GM12878 (cell line): ENCODE measurements at regions not wholly inside any gene's neighbourhood (a gene's known extent, or its start where the extent isn't known, plus 50 kb on each side); places are given as distances from the start of the nearest gene placed in this dataset.

Experiments used
- ATAC-seq: fragments of 200-7000 bp; cut with Tn5 transposase; 3 replicates; pipeline ENCODE4 v1.9.1; 2020; ENCODE audit warnings: mild to moderate bottlenecking, moderate library complexity
- BruUV-seq: library from RNA; stranded (reverse); fragments of 400-500 nt; replicated peaks from 2 replicates; lab custom pipeline; 2021; lab: Mats Ljungman, UMichigan
- CTCF ChIA-PET: fragments of 300-600 bp; sonication (Branson Sonifier 250); formaldehyde crosslinking; extraction: SDS; loops from one replicate; lab custom pipeline; 2021; ENCODE audit warnings: inconsistent platforms; lab: Yijun Ruan, JAX
- POLR2A ChIA-PET: fragments of 350-600 bp; formaldehyde crosslinking; extraction: SDS; loops from one replicate; lab custom pipeline; 2021; ENCODE audit warnings: inconsistent platforms; lab: Charles Lee
- RAD21 ChIA-PET: fragments of 300-600 bp; sonication (Branson Sonifier 250); formaldehyde crosslinking; loops from one replicate; lab custom pipeline; 2023; ENCODE audit warnings: antibody characterized with exemption; ENCODE audit not compliant: unreplicated experiment; lab: Charles Lee
- SMC1A ChIA-PET: fragments of 300-600 bp; sonication (Branson Sonifier 250); formaldehyde crosslinking; loops from one replicate; lab custom pipeline; 2023; ENCODE audit not compliant: unreplicated experiment, uncharacterized antibody; lab: Charles Lee
- DNase-seq: peaks from one replicate; pipeline ENCODE4 v3.0.0-alpha.2; 2011; ENCODE audit warnings: low read depth, low spot score
- FAIRE-seq: peaks from 3 replicates; lab custom pipeline; 2011; peaks lifted over from hg19 to GRCh38; lab: Jason Lieb, UNC
- H2AFZ ChIP-seq: 2 replicates; pipeline ENCODE4 v1.6.0; 2011; ENCODE audit warnings: low read depth, low read length, control low read depth; ENCODE audit not compliant: control insufficient read depth
- H3K27ac ChIP-seq: 2 replicates; pipeline ENCODE4 v1.5.1; 2011; ENCODE audit warnings: control low read depth; ENCODE audit not compliant: control insufficient read depth, insufficient read depth
- H3K27me3 ChIP-seq, 2 experiments: replicated peaks in 1 of 2; 2 replicates each; pipeline versions ENCODE4 v1.6.0 to v1.6.1; 2011; ENCODE audit warnings: low read length in 1 of 2; ENCODE audit not compliant: control insufficient read depth in 2 of 2, insufficient read depth in 2 of 2
- H3K36me3 ChIP-seq, 2 experiments: 2 replicates each; pipeline ENCODE4 v1.5.1; 2011; ENCODE audit warnings: low read length in 1 of 2; ENCODE audit not compliant: control insufficient read depth in 2 of 2, insufficient read depth in 2 of 2
- H3K4me1 ChIP-seq: 2 replicates; pipeline ENCODE4 v1.6.1; 2011; ENCODE audit warnings: mild to moderate bottlenecking, low read length, moderate library complexity, mixed read lengths; ENCODE audit not compliant: control insufficient read depth, insufficient read depth
- H3K4me2 ChIP-seq: 2 replicates; pipeline ENCODE4 v1.6.0; 2011; ENCODE audit warnings: control low read depth; ENCODE audit not compliant: control insufficient read depth, insufficient read depth
- H3K4me3 ChIP-seq: fragments of 200-600 bp; sonication (generic); 2 replicates; pipeline ENCODE4 v1.5.1; 2016
- H3K79me2 ChIP-seq: 2 replicates; pipeline ENCODE4 v1.6.0; 2011; ENCODE audit warnings: low read length; ENCODE audit not compliant: control insufficient read depth, insufficient read depth
- H3K9ac ChIP-seq: 2 replicates; pipeline ENCODE4 v1.8.0; 2011; ENCODE audit warnings: low read length, control low read depth, mixed read lengths; ENCODE audit not compliant: control insufficient read depth, insufficient read depth
- H3K9me3 ChIP-seq: replicated peaks from 3 replicates; pipeline ENCODE4 v1.5.1; 2011; ENCODE audit warnings: mild to moderate bottlenecking, low read length; ENCODE audit not compliant: control insufficient read depth, insufficient read depth
- H4K20me1 ChIP-seq: 2 replicates; pipeline ENCODE4 v1.6.0; 2011; ENCODE audit not compliant: control insufficient read depth, insufficient read depth
- CREB1 ChIP-seq: IDR thresholded peaks from 2 replicates; pipeline ENCODE4 v1.6.1; 2012; ENCODE audit warnings: low read depth, mild to moderate bottlenecking, inconsistent platforms
- HCFC1 ChIP-seq: fragments of 150-350 bp; IDR thresholded peaks from 2 replicates; pipeline ENCODE4 v1.6.1; 2014; ENCODE audit warnings: low read length
- HDAC2 ChIP-seq: fragments of 200-600 bp; sonication (generic); IDR thresholded peaks from 2 replicates; pipeline ENCODE4 v1.6.1; 2017
- IKZF2 ChIP-seq, 2 experiments: fragments of 450-650 bp; IDR thresholded peaks; 2 replicates each; pipeline ENCODE4 v1.6.1; 2017; ENCODE audit warnings: mild to moderate bottlenecking in 2 of 2, moderate library complexity in 2 of 2
- NRF1 ChIP-seq: conservative IDR thresholded peaks from 2 replicates; pipeline ENCODE4 v1.6.1; 2011; ENCODE audit warnings: mild to moderate bottlenecking, low read depth, low read length, improper control_type of control experiment
- PAX5 ChIP-seq: IDR thresholded peaks from 2 replicates; pipeline ENCODE4 v1.6.1; 2011; ENCODE audit warnings: low read depth, low read length, borderline replicate concordance
- POLR2A ChIP-seq: IDR thresholded peaks from 2 replicates; pipeline ENCODE4 v1.6.1; 2011; ENCODE audit warnings: low read depth, mild to moderate bottlenecking, low read length
- SREBF2 ChIP-seq: IDR thresholded peaks from 2 replicates; pipeline ENCODE4 v1.6.1; 2012; ENCODE audit warnings: mild to moderate bottlenecking, low read length
- STAT3 ChIP-seq: IDR thresholded peaks from 2 replicates; pipeline ENCODE4 v1.6.1; 2011; ENCODE audit warnings: low read depth, low read length, improper control_type of control experiment
- TCF3 ChIP-seq: IDR thresholded peaks from 2 replicates; pipeline ENCODE4 v1.6.1; 2012; ENCODE audit warnings: low read depth, mild to moderate bottlenecking, low read length, borderline replicate concordance; ENCODE audit not compliant: insufficient read depth
- YBX1 ChIP-seq: fragments of 450-650 bp; IDR thresholded peaks from 2 replicates; pipeline ENCODE4 v1.6.1; 2016; ENCODE audit warnings: antibody characterized with exemption
- ZBTB40 ChIP-seq: fragments of 450-650 bp; IDR thresholded peaks from 2 replicates; pipeline ENCODE4 v1.6.1; 2016; ENCODE audit warnings: mild to moderate bottlenecking, moderate library complexity, borderline replicate concordance
- ZNF274 ChIP-seq: IDR thresholded peaks from one replicate; pipeline ENCODE4 v1.8.0; 2011; ENCODE audit not compliant: insufficient read length, insufficient read depth
- WGBS: methylation state at CpG from one replicate; pipeline ENCODE4 v1.1.6; 2016; ENCODE audit warnings: low lambda C conversion rate; ENCODE audit not compliant: insufficient replicate concordance, insufficient coverage; ENCODE audit errors: missing lambda C conversion rate; 5-methylcytosine and 5-hydroxymethylcytosine counted together
- in situ Hi-C: fragments of 300-500 bp; cut with MboI; formaldehyde crosslinking; loops from 9 replicates; pipeline ENCODE4 v1.14.3; 2018; ENCODE audit warnings: mixed read lengths
- intact Hi-C: fragments of 100-400 bp; cut with micrococcal nuclease; formaldehyde crosslinking; loops from one replicate; pipeline ENCODE4 v1.14.2; 2022; ENCODE audit not compliant: unreplicated experiment
- TF ChIP-seq, protein P1 (sequence below): IDR thresholded peaks from 2 replicates; pipeline ENCODE4 v1.6.1; 2011; ENCODE audit warnings: borderline replicate concordance, low read depth, mild to moderate bottlenecking, moderate library complexity, low read length; ENCODE audit not compliant: insufficient read depth, poor library complexity, severe bottlenecking
- TF ChIP-seq, protein P2 (sequence below): IDR thresholded peaks from 2 replicates; pipeline ENCODE4 v1.6.1; 2011; ENCODE audit warnings: low read depth, low read length, improper control_type of control experiment, borderline replicate concordance

GRCh38 chr11:70578371-70578770 lies 180.0 kb downstream of the CTTN start:
- no peak overlapping the region for H3K4me2 ChIP-seq
- H3K36me3 ChIP-seq = no peaks in the 10 kb centered on the region
- no peaks in the 10 kb centered on the region for H3K79me2 ChIP-seq
- POLR2A ChIA-PET = no interaction called here
- TF ChIP-seq, protein P1, sequence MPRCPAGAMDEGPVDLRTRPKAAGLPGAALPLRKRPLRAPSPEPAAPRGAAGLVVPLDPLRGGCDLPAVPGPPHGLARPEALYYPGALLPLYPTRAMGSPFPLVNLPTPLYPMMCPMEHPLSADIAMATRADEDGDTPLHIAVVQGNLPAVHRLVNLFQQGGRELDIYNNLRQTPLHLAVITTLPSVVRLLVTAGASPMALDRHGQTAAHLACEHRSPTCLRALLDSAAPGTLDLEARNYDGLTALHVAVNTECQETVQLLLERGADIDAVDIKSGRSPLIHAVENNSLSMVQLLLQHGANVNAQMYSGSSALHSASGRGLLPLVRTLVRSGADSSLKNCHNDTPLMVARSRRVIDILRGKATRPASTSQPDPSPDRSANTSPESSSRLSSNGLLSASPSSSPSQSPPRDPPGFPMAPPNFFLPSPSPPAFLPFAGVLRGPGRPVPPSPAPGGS = no peak
- no peak for TF ChIP-seq SREBF2
- TF ChIP-seq, protein P2, sequence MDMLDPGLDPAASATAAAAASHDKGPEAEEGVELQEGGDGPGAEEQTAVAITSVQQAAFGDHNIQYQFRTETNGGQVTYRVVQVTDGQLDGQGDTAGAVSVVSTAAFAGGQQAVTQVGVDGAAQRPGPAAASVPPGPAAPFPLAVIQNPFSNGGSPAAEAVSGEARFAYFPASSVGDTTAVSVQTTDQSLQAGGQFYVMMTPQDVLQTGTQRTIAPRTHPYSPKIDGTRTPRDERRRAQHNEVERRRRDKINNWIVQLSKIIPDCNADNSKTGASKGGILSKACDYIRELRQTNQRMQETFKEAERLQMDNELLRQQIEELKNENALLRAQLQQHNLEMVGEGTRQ = no peak
- TF ChIP-seq TCF3 = no peak
- no peak for TF ChIP-seq HCFC1
- TF ChIP-seq POLR2A = no peak
- TF ChIP-seq, all 136 proteins: peak for 0
- Histone ChIP-seq H3K9ac (no peak overlapping the region), H3K9me3 (no peaks in the 10 kb centered on the region), H3K4me1 (no peaks in the 10 kb centered on the region), H3K27ac (no peak overlapping the region), H2AFZ (no peak overlapping the region), H3K27me3 (no peaks in the 10 kb centered on the region), H3K4me3 (no peak overlapping the region), H4K20me1 (no peaks in the 10 kb centered on the region)
- ATAC-seq (no peak), FAIRE-seq (no peak), DNase-seq (no peak)
- ChIA-PET CTCF (no interaction called here), RAD21 (no interaction called here), SMC1A (no interaction called here)
- WGBS = 14% methylated on average over 14 of the region's 14 CpGs
- intact Hi-C loops = no loop called here
- in situ Hi-C loops = no loop called here
- no TSS peak for BruUV-seq

DNA sequence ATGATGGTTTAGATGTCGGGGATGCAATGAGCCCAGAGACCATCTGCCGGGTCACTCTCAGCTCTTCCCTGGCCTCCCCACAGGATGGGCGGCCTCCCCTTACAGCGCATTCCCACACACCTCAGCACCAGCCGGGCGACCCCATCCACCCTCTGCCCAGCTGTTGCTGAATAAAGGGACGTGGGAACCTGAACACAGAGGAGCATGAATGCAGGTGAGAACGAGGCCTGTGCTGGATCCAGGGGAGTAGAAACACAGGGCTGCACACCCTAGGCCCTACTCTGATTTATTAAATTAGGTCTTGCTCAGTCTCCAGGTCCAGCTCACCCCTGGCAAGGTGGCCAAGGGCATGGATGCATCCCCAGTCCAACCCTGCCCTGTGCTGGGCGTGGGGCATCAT lies 180.5 kb downstream of the CTTN start:
- POLR2A ChIA-PET = no interaction called here
- no peaks in the 10 kb centered on the region for H3K36me3 ChIP-seq
- no peak overlapping the region for H3K27ac ChIP-seq
- no peak overlapping the region for H3K4me2 ChIP-seq
- no peaks in the 10 kb centered on the region for H3K4me1 ChIP-seq
- RAD21 ChIA-PET = no interaction called here
- no peaks in the 10 kb centered on the region for H3K9me3 ChIP-seq
- SMC1A ChIA-PET = no interaction called here
- CTCF ChIA-PET = no interaction called here
- FAIRE-seq (no peak), DNase-seq (no peak), ATAC-seq (no peak)
- H2AFZ ChIP-seq = no peak overlapping the region
- intact Hi-C loops (no loop called here), in situ Hi-C loops (no loop called here)
- H3K27me3 ChIP-seq = no peaks in the 10 kb centered on the region
- BruUV-seq = no TSS peak
- 15% methylated on average over 9 of the region's 9 CpGs for WGBS
- H3K9ac ChIP-seq = no peak overlapping the region
- no peak overlapping the region for H3K4me3 ChIP-seq
- no peaks in the 10 kb centered on the region for H4K20me1 ChIP-seq
- H3K79me2 ChIP-seq = no peaks in the 10 kb centered on the region
- TF ChIP-seq STAT3 (no peak), PAX5 (no peak), NRF1 (no peak), ZNF274 (no peak), YBX1 (no peak), IKZF2 (IDR thresholded peaks at IDR 0.05) (no peak), ZBTB40 (no peak), HDAC2 (no peak), CREB1 (no peak)
